ENCODE measurements at regions not wholly inside any gene's neighbourhood (a gene's known extent, or its start where the extent isn't known, plus 50 kb on each side); places are given as distances from the start of the nearest gene placed in this dataset.

- no peak for TF ChIP-seq POLR2A (IDR thresholded peaks at IDR 0.05; ENCODE audit: low read depth, low read length)
- no peak for TF ChIP-seq TAF1 (IDR thresholded peaks at IDR 0.05; ENCODE audit: borderline replicate concordance, low read depth, low read length)
- TF ChIP-seq POLR2AphosphoS5 (IDR thresholded peaks at IDR 0.05; ENCODE audit: low read depth, low read length): no peak
Measured at GRCh38 chr4:114265342-114265741, 285.9 kb upstream of the ARSJ start.
